ENCODE measurements at regions not wholly inside any gene's neighbourhood (a gene's known extent, or its start where the extent isn't known, plus 50 kb on each side); places are given as distances from the start of the nearest gene placed in this dataset.

DNA sequence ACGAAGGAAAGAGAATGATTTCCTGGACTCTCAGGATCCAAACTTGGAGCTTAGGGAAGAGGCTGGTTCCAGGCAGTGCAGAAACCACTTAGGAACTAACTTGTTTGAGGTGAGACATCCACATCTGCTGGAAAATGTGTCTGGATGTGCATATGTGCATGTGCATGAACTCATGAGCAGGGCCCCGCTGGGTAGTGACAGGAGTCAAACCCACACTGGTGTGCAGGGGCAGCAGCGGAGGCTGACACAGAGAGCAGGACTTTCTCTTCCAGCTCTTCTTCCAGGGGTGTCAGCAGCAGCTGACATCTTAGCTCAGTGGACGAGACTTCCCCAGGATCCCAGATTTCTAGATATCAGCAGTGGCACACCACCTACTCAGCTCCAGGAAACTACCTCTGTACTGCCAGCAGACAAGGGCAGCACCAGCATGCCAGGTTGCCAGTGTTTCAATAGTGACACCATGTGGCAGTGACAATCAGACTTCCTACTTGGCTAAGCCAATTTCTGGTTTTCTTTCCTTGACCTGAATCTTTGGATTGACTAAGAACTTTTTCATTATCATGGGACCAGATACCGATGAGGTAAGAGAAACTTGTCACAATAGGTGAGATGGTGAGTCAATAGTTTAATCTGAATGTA, 227.5 kb upstream of the ZC3H12C start:
- no peak for FAIRE-seq

DNA sequence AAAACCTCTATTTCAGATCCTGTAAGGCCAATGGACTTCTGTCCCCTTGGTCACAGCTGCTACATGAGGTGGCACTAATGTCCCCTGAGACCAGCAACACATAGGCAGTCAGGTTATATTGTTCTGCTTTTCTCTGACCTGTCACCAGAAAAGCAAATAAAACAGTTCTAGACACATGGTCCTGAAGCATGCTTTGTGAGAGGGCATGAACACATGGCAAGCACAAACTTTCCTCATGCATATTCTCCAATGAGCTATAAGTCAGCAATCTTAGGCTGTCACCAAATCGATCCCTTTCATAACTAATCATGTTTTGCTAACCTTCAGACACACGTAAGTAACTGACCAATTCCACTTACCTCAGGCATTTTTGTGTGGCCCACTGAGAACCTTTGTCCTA, 225.4 kb upstream of the ZC3H12C start:
- FAIRE-seq: no peak

DNA sequence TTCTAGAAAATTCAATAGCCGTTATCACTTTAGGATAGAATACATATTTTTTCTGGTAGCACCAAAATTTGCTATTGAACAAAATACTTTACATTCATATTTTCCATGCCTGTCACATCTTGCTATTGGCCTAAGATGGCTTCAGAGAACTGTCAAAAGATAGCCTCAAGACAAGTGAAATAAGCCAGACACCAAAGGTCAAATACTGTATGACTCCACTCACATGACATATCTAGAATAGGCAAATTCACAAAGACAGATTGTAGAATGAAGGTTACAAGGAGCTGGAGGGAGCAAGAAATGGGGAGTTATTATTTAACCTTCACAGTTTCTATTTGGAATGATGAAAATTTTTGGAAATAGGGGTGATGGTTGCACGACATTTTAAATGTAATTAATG, 223.7 kb upstream of the ZC3H12C start:
- no peak for FAIRE-seq

DNA sequence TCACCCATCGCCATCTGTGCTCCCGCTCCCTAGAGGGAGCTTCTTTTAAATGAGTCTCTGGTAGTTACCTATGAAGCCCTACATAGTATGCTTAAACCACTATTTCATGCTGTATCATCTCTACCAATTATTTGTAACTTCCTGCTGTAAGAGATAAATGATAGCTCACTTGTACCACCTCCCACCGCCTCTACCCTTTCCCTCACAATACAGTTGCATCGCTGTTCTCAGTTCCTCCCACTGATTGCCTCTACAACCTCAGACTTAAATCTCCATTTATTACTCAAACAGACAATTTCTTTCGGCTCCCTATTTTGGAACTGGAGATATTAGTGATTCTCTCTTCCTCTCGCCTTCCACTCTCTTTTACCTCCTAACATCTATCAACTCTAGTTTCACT, 222.9 kb upstream of the ZC3H12C start:
- FAIRE-seq: no peak

DNA sequence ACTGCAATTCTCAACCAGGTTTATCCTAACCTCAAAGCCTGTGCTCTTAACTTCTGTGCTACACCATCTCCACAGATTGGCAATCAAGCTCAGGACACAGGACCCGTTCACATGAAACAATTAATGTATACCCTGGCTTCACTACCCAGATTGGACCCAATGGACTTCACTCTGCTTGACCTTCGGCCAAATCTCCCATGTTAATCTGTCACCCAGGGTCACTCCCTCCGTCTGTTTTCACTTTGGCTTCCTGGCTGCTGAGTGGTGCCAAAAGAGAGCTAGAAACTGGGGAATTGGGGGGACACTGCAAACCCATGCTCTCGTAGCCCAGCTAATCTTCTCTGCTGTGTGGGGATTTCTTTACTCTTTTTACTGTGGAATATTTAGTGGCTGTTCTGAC, 216.1 kb upstream of the ZC3H12C start:
- FAIRE-seq: no peak

DNA sequence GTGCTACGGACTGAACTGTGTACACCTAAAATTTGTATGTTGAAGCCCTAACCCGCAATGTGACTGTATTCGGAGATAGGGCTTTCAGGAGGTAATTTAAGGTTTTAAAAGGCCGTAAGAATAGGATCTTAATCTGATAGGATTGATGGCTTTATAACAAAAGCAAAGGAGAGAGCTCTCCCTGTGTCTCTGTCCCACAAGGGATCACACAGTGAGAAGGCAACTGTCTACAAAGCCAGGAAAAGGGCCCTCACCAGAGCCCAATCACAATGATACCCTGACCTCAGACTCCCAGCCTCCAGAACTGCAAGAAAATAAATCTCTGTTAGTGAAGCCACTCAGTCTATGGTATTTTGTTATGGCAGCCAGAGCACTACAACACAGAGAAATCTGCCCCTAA, 208.7 kb upstream of the ZC3H12C start:
- FAIRE-seq: no peak

DNA sequence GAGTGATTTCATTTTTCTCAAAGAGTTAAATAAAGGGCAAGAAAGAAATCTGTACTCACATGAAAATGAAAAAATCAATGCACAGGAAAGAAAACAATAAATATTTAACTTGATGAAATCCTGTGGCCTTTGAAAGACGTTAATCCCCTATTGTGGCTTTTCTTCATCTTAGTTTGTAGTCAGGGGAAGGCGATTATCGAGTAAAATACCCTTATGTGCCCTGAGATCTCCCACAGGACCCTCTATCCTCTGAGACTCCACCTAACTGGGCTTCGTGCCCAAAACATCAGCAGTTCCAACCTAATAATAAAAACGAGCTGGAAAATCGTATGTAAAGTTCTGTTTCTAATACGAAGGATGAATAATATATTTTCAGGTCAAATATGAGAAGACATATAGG, 208.2 kb upstream of the ZC3H12C start:
- no peak for FAIRE-seq

DNA sequence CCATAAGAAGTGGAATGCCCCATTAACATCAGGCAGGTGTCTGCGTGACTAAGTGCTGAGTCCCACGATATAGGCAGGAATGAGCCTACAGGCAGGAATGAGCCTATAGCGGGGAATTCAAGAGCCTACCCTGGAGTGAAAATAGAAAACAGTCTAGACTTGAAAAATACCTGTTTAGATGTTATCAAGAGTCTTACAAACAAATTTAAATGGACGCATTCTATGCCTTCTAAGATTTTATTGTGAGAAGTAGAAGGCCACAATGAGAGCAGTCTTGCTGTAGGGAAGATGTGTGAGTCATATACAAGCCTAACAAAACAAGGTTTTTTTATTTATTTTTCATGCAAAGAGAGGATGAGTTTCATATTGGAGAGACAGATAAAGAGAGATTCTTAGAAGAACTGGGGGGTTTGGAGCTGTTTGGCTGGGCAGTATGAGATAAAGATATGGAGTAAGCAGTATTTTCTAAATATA, 200.8 kb upstream of the ZC3H12C start:
- no peak for FAIRE-seq

DNA sequence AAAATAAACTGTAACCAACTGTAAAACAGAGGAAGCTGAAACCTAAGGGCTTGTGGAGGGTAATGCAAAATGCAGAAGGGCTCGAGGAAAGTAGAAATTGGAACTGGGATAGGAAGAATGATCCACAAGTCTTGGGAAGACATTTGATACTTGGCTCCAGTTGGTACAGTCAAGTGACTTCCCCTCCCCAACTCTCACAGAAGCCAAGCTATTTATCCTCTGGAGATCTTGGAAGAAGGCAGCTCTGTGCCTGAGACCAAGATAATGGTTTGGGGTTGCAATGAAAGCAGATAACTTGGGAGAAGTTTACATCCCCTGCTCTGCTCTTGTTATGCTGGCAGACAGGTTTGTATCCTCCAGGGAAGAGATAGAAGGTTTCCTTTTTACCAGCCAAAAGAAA, 198.9 kb upstream of the ZC3H12C start:
- FAIRE-seq: no peak

DNA sequence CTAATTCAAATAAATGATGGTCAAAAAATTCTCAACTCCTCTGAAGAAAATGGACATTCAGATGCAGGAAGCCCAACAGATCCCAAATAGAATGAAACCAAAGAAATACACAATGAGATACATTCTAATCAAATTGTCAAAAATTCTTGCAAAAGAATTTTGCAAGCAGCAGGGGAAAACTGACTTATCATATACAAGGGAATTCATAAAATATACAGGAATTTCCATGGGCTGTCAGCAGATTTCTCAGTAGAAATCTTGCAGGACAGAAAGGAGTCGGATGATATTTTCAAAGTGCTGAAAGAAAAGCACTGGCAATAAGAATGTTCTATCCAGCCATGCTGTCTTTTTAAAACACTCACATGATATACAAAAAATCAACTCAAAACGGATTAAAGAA, 194.6 kb upstream of the ZC3H12C start:
- FAIRE-seq: no peak

DNA sequence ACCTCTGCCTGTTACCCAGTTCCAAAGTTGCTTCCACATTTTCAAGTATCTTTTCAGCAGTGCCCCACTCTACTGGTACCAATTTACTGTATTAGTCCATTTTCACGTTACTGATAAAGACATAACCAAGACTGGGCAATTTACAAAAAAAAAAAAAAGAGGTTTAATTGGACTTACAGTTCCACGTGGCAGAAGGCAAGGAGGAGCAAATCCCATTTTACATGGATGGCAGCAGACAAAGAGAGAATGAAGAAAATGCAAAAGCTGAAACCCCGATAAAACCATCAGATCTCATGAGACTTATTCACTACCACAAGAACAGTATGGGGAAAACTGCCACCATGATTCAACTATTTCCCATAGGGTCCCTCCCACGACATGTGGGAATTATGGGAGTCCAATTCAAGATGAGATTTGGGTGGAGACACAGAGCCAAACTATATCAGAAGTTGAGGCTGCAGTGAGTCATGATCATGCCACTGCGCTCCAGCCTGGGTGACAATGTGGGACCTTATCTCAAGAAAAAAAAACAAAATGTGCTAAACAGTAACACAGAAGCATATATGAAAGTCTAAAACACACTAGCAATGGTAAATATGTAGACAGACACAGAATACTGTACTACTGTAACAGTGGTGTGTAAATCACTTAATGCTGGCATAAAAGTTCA, 190.3 kb upstream of the ZC3H12C start:
- no peak for FAIRE-seq

DNA sequence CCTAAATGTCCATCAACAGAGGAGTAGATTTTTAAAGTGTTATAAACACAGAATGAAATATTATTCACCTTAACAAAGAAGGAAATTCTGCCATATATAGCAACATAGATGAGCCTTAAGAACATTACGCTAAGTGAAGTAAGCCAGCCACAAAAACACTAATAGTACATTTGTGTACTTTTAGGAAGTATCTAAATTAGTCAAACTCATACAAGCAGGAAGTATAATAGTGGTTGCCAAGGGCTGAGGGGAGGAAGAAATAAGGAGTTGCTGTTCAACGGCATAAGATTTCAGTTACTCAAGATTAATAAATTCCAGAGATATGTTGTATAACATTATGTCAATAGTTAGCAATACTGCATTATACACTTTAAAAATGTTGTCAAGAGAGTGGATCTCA, 181.7 kb upstream of the ZC3H12C start:
- no peak for FAIRE-seq

DNA sequence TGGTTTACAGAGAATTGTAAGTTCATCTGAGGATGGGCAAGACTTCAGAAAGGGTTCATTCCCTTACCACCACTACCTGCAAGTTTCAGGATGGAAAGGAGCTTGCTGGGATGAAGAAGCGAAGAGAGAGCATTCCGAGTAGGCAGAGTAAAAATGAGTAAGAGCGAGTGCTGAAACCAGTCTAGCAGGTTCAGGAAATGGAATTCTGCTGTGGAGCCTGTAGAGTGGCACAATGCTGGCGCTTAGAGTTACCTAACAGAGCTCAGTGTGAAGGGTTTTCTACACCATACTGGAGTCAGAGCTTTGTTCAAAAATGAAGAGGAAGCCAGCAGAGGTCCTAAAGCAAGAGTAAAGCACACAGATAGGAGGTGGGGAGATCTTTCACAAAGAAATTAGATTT, 179.2 kb upstream of the ZC3H12C start:
- no peak for FAIRE-seq

DNA sequence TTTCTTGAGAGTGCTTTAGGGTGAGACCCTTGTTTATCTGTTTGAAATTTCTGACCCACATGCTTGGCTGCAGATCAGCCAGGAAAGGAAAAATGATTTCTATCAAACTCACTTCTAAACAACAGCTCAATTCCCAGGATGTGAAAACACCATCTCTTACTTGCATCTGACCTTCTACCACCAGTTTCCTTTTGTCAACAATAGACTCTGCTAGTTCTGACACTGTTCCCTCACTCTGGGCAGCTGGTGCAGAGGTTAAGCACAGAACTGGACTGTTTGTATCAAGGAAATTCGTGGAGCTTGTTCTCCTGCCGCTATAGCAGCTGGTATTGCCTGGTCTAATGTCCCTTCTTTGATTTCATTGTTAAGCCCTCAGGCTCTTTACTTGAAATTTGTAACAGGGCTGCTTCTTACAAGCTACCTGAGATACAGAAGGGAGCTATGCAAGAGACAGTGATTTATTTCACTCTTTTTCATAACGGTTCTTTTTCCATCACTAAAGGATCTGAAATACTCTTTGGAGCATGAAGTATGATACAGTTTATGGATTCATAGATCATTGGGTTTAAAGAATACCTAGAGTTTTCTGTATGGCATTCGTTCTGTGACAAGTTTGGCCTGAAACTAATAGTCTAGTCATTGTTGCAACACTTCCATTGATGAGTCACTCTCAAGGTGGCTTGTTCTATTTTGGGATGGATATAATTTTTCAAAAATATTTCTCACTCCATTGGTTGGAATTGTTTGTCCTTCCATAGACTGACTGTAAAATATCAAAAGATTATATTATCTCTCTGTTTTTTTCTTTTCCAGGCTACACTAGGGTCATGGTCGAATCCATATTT, 178.2 kb upstream of the ZC3H12C start:
- FAIRE-seq: no peak

DNA sequence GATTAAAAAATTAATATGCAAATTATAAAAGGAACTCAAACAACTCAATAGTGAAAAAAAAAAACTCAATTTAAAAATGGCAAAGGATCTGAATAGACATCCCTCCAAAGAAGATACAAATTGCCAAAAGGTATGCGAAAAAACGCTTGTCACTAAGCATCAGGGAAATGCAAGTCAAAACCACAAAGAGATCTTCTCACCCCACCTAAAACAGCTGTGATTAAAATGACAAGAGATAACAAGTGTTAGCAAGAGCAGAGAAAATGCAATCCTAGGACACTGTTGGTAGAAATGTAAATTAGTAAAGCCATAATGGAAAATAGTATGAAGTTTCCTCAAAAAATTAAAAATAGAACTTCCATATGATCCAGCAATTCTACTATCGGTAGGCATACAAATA, 166.3 kb upstream of the ZC3H12C start:
- no peak for FAIRE-seq

DNA sequence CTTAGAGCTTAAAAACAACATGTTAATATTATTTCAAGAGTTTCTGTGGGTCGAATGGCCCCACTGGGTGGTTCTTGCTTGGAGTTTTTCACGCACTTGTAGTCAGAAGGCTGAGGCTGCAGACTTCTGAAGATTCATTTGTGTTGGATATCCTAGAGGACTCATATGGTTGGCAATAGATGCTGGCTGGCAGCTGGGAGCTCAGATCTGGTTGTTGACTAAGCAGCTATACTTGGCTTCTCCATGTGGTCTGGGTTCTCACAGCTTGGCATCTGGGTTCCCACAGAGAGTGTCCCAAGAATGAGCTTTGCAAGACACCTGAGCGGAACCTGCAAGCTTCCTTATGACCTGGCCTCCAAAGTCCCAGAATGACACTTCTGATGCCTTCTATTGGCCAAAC, 163.9 kb upstream of the ZC3H12C start:
- no peak for FAIRE-seq

DNA sequence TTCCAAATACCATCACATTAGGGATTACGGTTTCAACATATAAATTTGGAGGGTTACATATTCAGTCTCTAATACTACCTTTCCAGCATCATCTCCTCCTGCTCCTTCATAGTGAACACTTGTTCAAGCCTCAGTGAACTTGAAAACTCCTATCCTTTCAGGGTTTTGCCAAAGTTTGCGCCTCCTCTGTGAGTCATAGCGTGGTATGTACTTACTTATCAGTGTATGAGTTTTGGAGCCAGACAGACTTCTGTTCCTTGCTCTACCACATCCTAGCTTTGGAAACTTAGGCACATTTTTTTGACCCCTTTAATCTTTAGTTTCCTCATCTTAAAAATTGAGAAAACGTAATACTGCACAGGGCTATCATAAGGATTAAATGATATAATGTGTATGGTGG, 160.1 kb upstream of the ZC3H12C start:
- no peak for FAIRE-seq

DNA sequence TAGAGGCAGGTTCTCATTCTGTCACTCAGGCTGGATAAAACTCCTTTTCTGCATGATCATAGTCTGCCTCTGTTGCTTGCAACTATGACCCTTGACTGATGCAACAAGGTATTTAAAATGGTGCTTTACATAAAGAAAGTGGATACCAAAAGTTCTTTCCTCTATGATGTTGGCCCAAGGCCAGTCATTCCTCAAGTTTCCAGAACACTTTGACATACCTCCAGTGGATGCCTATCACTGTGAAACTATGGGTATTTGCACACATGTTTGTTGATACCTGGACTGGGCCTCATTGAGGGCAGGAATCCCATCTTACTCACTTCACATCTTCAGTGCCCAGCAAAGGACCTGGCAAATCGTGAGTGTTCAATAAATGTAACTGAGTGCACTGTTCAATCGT, 159.0 kb upstream of the ZC3H12C start:
- no peak for FAIRE-seq

DNA sequence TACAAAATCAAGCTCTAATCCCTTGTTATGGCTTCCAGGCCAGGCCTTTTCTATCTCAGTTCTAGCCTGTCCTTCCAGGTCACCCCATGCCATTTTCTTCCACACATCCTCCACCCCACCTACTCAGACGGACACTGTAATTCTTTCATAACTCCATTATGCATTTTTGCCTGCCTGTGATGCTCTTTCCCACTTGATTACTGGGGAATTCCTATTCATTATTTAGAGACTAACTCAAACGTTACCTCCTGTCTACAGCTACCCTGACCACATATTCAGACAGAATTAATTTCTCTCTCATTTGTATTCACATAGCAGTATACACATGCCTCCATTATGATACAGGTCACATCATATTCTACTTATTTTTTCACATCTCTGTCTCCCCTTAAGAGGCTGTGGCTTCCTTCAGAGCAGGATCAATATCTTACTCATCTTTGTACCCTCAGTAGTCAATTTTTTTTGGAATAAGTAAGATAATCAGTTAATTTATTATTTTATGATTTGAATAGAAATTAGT, 156.5 kb upstream of the ZC3H12C start:
- no peak for FAIRE-seq

DNA sequence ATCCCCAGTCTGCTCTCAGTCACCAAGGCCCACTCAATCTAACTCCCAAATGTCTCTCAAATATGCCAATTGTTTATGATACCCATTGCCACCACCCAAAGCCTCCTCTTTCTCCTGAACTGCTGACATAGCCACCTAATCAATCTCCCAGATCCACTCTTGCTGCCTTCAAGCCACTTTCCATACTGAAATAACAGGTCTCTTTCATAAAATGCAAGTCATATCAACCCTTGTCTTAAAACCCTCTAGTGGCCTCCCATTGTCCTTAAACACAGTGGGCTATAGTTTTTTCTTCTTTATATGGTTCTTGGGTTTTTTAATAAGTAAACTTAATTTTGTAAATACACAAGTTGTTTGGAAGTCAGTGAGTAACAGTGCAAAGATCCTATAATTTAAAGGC, 155.2 kb upstream of the ZC3H12C start:
- FAIRE-seq: no peak

DNA sequence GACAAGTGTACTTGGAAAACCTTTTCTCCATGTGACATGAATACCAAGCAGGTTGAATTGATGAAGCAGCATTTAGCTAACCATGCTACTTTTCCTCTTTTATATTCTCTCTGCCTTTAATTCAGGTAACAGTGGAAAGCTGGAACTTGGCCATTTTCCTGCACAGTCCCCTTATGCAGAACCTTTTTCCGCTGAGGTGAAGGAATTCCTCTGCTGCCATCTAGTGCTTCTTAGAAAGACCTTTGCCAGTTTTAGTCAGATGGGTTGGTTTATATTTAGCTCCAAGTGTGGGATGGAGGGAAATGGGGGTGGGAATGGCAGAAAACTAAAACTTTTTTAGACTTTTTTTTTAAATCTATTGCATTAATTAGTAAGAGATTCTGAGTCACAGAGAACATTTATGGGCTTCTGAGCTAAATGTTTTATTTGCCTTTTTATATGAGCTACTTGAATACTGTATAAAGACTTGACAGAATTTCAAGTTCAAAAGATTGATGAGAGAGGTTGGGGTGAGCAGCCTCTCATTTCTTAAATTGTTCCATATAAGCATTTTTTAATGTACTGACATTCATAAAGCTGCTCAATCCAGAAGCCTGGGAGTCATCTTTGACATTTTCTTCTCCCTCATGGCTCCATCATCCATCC, 153.9 kb upstream of the ZC3H12C start:
- peak; percentile 88 for FAIRE-seq

DNA sequence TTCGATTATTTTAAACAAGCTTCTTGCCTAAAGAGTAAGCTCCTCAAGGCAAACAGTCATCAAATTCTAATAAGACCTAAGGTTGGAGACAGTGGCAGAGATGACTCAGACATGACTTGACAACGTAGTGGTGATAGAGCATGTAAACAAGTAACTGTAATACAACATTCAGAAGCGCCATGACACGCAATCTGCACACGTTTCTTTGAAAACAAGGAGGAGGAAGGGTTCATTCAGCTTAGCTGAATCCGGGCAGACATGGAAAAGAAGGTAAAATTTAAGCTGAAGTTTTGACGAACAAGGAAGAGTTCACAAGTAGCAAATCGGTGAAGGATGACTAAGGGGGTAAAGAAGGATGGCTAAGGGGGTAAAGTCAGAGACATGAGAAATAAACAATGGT, 152.4 kb upstream of the ZC3H12C start:
- no peak for FAIRE-seq

DNA sequence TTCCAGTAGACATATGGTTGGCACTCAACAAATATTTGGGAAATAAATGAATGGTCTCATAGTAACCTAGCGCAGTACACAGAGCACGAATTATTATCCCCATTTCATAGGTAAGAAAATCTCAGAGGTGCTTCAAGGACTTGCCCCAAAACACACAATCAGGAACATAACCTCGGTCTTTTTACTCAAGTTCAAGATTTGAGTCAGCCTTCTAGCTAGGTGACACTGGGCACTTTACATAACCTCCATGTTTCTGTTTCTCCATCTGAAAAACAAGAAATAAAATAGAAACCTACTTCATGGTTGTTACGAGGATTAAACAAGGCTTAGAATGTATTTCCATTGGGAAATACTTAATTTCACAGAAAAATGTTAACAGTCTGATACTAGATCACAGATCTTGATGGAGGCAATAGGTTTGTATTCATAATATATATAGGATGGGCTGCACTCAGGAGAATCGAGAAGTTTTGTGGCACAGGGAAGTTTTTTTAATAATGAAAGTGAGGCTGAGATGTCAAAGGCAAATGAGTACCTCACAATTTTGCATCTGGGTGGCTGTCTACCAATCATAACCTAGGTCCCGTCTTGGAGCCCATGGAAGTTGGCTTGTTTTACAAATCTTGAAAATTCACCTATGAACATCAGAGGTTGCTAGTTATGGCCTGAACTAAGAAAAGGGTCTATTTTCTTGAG, 147.4 kb upstream of the ZC3H12C start:
- FAIRE-seq: no peak

Data from endometrium (tissue), 2 donors.